A673 (cell line): ENCODE measurements at regions not wholly inside any gene's neighbourhood (a gene's known extent, or its start where the extent isn't known, plus 50 kb on each side); places are given as distances from the start of the nearest gene placed in this dataset.

Experiments
- BruUV-seq: library from RNA; stranded (reverse); fragments of 400-500 nt; replicated peaks from 2 replicates; lab custom pipeline; 2021; lab: Mats Ljungman, UMichigan
- CTCF ChIA-PET: fragments of 300-600 bp; sonication (Branson Sonifier 250); formaldehyde crosslinking; loops from one replicate; lab custom pipeline; 2022; ENCODE audit warnings: antibody characterized with exemption; lab: Charles Lee
- POLR2A ChIA-PET: fragments of 300-600 bp; sonication (Branson Sonifier 250); formaldehyde crosslinking; loops from one replicate; lab custom pipeline; 2022; ENCODE audit warnings: antibody characterized with exemption; ENCODE audit not compliant: low non-redundant PET; lab: Charles Lee
- DNase-seq: peaks from one replicate; pipeline ENCODE4 v3.0.0-alpha.2; 2015; ENCODE audit warnings: low spot score
- H3K27ac ChIP-seq: fragments of 200-600 bp; sonication (generic); 2 replicates; pipeline ENCODE4 v1.5.1; 2016; ENCODE audit warnings: mixed run types, low read depth, mild to moderate bottlenecking, mixed read lengths, antibody characterized with exemption, low read length; ENCODE audit not compliant: poor library complexity, severe bottlenecking
- H3K27me3 ChIP-seq: fragments of 200-600 bp; sonication (generic); replicated peaks from 2 replicates; pipeline ENCODE4 v1.6.1; 2017; ENCODE audit warnings: mixed run types, low read depth, mild to moderate bottlenecking, mixed read lengths, antibody characterized with exemption, low read length; ENCODE audit not compliant: insufficient read depth, poor library complexity
- H3K36me3 ChIP-seq: fragments of 200-600 bp; sonication (generic); 2 replicates; pipeline ENCODE4 v1.6.1; 2016; ENCODE audit warnings: mixed run types, mild to moderate bottlenecking, mixed read lengths, antibody characterized with exemption, low read length; ENCODE audit not compliant: insufficient read depth, poor library complexity, severe bottlenecking
- H3K4me1 ChIP-seq: fragments of 200-600 bp; sonication (generic); 2 replicates; pipeline ENCODE4 v1.6.1; 2017; ENCODE audit warnings: mixed run types, mild to moderate bottlenecking, mixed read lengths, antibody characterized with exemption, low read length; ENCODE audit not compliant: insufficient read depth, poor library complexity, severe bottlenecking
- H3K4me3 ChIP-seq: fragments of 200-600 bp; sonication (generic); 2 replicates; pipeline ENCODE4 v1.5.1; 2016; ENCODE audit warnings: low read depth, mixed run types, mild to moderate bottlenecking, mixed read lengths, low read length; ENCODE audit not compliant: poor library complexity, severe bottlenecking
- H3K9me3 ChIP-seq: fragments of 200-600 bp; sonication (generic); 2 replicates; pipeline ENCODE4 v1.6.1; 2016; ENCODE audit warnings: mixed run types, low read depth, mild to moderate bottlenecking, mixed read lengths, antibody characterized with exemption, low read length; ENCODE audit not compliant: poor library complexity, severe bottlenecking
- EZH2 ChIP-seq: fragments of 200-600 bp; sonication (generic); IDR thresholded peaks from 2 replicates; pipeline ENCODE4 v1.6.1; 2017; ENCODE audit warnings: borderline replicate concordance, low read depth, mild to moderate bottlenecking, mixed read lengths, antibody characterized with exemption, low read length; ENCODE audit not compliant: poor library complexity, severe bottlenecking
- intact Hi-C: fragments of 100-400 bp; cut with micrococcal nuclease; formaldehyde crosslinking; loops from one replicate; pipeline ENCODE4 v1.10.0; 2022; ENCODE audit not compliant: unreplicated experiment
- TF ChIP-seq, protein P1 (sequence below): fragments of 300-800, 200-600 bp; sonication (generic); conservative IDR thresholded peaks from 2 replicates; pipeline ENCODE4 v1.5.1; 2017; ENCODE audit warnings: low read depth, mild to moderate bottlenecking, antibody characterized with exemption, low read length, moderate library complexity, mixed read lengths

DNA sequence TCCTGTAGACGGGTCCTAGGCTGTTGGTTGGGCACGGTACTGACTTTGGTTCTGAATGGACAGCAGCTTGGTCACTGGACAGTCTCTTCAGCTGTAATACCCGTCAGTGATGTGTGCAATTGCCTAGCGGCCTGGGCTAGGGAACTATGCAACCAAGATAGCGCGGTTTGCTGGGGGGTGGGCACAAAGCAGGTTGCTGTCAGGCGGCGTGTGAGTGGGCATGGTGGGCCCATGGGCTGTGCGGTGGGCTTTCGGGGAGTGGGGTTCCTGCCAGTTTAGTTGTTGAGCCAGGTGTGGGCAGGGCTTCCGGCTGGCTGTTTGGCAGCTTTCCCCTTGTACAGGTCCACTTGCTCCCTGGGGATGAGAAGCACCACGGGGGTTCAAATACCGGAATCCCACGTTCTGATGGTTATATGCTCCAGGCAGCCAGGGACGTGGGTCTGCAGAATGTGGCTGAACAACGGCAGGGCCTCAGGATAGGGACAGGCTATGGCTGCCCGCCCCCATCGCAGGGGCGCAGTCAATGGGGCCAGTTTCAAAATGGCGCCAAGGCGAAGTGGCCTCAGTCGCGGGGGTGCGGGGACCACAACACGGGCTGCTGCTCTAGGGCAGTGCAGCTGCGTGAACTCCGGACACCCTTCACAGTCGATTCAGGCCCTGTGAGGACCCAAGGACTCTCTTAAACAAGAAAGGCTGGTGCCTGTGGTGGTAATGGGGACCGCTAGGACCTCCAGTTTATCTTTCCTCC, 407.5 kb upstream of the FIGN start:
- Histone ChIP-seq H3K9me3 (no peaks in the 10 kb centered on the region), H3K4me1 (no peaks in the 10 kb centered on the region), H3K27ac (no peak overlapping the region), H3K4me3 (no peak overlapping the region), H3K36me3 (no peaks in the 10 kb centered on the region), H3K27me3 (no peaks in the 10 kb centered on the region)
- ChIA-PET POLR2A (no interaction called here), CTCF (no interaction called here)
- intact Hi-C loops, result no loop called here
- no TSS peak for BruUV-seq
- TF ChIP-seq, protein P1, sequence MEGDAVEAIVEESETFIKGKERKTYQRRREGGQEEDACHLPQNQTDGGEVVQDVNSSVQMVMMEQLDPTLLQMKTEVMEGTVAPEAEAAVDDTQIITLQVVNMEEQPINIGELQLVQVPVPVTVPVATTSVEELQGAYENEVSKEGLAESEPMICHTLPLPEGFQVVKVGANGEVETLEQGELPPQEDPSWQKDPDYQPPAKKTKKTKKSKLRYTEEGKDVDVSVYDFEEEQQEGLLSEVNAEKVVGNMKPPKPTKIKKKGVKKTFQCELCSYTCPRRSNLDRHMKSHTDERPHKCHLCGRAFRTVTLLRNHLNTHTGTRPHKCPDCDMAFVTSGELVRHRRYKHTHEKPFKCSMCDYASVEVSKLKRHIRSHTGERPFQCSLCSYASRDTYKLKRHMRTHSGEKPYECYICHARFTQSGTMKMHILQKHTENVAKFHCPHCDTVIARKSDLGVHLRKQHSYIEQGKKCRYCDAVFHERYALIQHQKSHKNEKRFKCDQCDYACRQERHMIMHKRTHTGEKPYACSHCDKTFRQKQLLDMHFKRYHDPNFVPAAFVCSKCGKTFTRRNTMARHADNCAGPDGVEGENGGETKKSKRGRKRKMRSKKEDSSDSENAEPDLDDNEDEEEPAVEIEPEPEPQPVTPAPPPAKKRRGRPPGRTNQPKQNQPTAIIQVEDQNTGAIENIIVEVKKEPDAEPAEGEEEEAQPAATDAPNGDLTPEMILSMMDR, result no peak
- TF ChIP-seq EZH2, result no peak
- DNase-seq, result no peak

DNA sequence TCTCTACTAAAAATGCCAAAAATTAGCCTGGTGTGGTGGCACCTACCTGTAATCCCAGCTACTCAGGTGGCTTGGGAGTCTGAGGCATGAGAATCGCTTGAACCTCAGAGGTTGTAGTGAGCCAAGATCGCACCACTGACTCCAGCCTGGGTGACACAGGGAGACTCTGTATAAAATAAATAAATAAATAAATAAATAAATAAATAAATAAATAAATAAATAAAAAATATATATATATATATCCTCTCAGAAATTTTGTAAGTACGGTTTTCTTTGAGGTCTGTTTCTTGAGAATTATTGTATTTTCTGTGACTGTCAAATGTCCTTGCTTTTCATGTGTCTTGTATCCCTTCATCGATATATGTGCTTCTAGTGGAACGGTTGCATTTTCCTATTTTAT, 406.9 kb upstream of the FIGN start:
- no TSS peak for BruUV-seq
- TF ChIP-seq, protein P1, result no peak
- TF ChIP-seq EZH2, result no peak
- POLR2A ChIA-PET, result no interaction called here
- Histone ChIP-seq H3K4me3 (no peak overlapping the region), H3K4me1 (no peaks in the 10 kb centered on the region), H3K27ac (no peak overlapping the region), H3K36me3 (no peaks in the 10 kb centered on the region), H3K27me3 (no peaks in the 10 kb centered on the region), H3K9me3 (no peaks in the 10 kb centered on the region)
- intact Hi-C loops, result no loop called here
- CTCF ChIA-PET, result no interaction called here
- no peak for DNase-seq

DNA sequence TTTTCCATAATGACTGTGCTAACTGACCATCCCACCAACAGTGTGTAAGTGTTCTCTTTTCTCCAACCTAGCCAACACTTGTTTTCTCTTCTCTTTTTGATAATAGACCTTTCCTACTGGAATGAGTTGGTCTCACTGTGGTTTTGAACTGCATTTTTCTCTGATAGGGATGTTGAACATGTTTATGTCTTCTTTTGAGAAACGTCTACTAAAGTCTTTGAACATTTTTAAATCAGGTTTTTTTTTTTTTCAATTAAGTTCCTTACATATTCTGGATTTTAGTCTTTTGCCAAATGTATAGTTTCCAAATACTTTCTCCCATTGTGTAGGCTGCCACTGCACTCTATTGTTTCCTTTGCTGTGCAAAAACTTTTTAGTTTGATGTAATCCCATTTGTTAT, 405.5 kb upstream of the FIGN start:
- H3K36me3 ChIP-seq, result no peaks in the 10 kb centered on the region
- ChIA-PET POLR2A (no interaction called here), CTCF (no interaction called here)
- no peak overlapping the region for H3K27ac ChIP-seq
- no peak for TF ChIP-seq EZH2
- TF ChIP-seq, protein P1, result no peak
- no peaks in the 10 kb centered on the region for H3K9me3 ChIP-seq
- H3K4me3 ChIP-seq, result no peak overlapping the region
- H3K27me3 ChIP-seq, result no peaks in the 10 kb centered on the region
- BruUV-seq, result no TSS peak
- intact Hi-C loops, result no loop called here
- no peak for DNase-seq
- H3K4me1 ChIP-seq, result no peaks in the 10 kb centered on the region
